Gastrocnemius medialis (tissue), 4 donors: ENCODE measurements at regions not wholly inside any gene's neighbourhood (a gene's known extent, or its start where the extent isn't known, plus 50 kb on each side); places are given as distances from the start of the nearest gene placed in this dataset.

Experiments used
- POLR2A ChIP-seq, 2 donors: fragments of 450-650 bp; IDR thresholded peaks; one replicate each; pipeline ENCODE4 v1.6.1; 2017; ENCODE audit warnings: antibody characterized with exemption in 2 of 2, mild to moderate bottlenecking in 2 of 2, moderate library complexity in 2 of 2
- TF ChIP-seq, protein P1 (sequence below), 5 experiments: fragments of 450-650 bp in 3 of 5; fragments of 200-600 bp in 2 of 5; sonication (generic) in 2 of 5; IDR thresholded peaks in 4 of 5; conservative IDR thresholded peaks in 1 of 5; 1 replicate in 4 of 5; 2 replicates in 1 of 5; pipeline ENCODE4 v1.5.1; 2016 to 2019; ENCODE audit warnings: antibody characterized with exemption in 5 of 5, mild to moderate bottlenecking in 3 of 5, moderate library complexity in 3 of 5

- TF ChIP-seq, protein P1, sequence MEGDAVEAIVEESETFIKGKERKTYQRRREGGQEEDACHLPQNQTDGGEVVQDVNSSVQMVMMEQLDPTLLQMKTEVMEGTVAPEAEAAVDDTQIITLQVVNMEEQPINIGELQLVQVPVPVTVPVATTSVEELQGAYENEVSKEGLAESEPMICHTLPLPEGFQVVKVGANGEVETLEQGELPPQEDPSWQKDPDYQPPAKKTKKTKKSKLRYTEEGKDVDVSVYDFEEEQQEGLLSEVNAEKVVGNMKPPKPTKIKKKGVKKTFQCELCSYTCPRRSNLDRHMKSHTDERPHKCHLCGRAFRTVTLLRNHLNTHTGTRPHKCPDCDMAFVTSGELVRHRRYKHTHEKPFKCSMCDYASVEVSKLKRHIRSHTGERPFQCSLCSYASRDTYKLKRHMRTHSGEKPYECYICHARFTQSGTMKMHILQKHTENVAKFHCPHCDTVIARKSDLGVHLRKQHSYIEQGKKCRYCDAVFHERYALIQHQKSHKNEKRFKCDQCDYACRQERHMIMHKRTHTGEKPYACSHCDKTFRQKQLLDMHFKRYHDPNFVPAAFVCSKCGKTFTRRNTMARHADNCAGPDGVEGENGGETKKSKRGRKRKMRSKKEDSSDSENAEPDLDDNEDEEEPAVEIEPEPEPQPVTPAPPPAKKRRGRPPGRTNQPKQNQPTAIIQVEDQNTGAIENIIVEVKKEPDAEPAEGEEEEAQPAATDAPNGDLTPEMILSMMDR (IDR thresholded peaks at IDR 0.05 in 4 of 5, conservative IDR thresholded peaks at IDR 0.05 in 1 of 5): no peak
- TF ChIP-seq POLR2A (IDR thresholded peaks at IDR 0.05): no peak
Measured at GRCh38 chr2:104047516-104047915, 806.4 kb upstream of the POU3F3 start.
